GM12875 (cell line): ENCODE measurements at regions not wholly inside any gene's neighbourhood (a gene's known extent, or its start where the extent isn't known, plus 50 kb on each side); places are given as distances from the start of the nearest gene placed in this dataset.

Experiments used
- H3K4me3 ChIP-seq: one replicate; pipeline ENCODE4 v1.5.1; 2011; ENCODE audit warnings: low read depth, low read length, control low read depth
- TF ChIP-seq, protein P1 (sequence below): IDR thresholded peaks from 2 replicates; pipeline ENCODE4 v1.5.1; 2011; ENCODE audit warnings: low read depth, mild to moderate bottlenecking, control low read depth, inconsistent platforms, low read length, moderate library complexity, borderline replicate concordance; ENCODE audit not compliant: insufficient read depth

GRCh38 chrX:1084689-1085088 lies 127.8 kb downstream of the CRLF2 start:
- H3K4me3 ChIP-seq, result no peak overlapping the region
- TF ChIP-seq, protein P1, sequence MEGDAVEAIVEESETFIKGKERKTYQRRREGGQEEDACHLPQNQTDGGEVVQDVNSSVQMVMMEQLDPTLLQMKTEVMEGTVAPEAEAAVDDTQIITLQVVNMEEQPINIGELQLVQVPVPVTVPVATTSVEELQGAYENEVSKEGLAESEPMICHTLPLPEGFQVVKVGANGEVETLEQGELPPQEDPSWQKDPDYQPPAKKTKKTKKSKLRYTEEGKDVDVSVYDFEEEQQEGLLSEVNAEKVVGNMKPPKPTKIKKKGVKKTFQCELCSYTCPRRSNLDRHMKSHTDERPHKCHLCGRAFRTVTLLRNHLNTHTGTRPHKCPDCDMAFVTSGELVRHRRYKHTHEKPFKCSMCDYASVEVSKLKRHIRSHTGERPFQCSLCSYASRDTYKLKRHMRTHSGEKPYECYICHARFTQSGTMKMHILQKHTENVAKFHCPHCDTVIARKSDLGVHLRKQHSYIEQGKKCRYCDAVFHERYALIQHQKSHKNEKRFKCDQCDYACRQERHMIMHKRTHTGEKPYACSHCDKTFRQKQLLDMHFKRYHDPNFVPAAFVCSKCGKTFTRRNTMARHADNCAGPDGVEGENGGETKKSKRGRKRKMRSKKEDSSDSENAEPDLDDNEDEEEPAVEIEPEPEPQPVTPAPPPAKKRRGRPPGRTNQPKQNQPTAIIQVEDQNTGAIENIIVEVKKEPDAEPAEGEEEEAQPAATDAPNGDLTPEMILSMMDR, result no peak

- TF ChIP-seq, protein P1, result no peak
Observed at GRCh38 chrX:1076871-1077651, 135.4 kb downstream of the CRLF2 start.

DNA sequence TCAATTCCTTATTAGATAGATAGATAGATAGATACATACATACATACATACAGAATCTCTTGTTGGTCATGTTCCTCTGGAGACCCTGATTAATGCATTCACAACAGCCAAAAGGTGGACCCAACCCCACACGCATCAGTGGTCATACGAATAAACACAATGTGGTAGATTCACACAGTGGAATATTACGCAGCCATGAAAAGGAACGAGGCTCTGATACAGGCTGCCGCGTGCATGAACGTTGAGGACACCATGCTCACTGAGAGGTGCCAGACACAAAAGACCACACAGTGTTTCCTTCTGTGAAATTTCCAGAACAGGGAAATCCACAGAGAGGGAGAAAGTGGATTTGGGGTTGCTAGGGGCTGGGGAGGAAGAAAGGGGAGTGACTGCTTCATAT lies 136.7 kb downstream of the CRLF2 start:
- TF ChIP-seq, protein P1, result no peak
- no peak overlapping the region for H3K4me3 ChIP-seq

More at GRCh38 chrX:1076871-1077651, 135.4 kb downstream of the CRLF2 start:
- no peak overlapping the region for H3K4me3 ChIP-seq

DNA sequence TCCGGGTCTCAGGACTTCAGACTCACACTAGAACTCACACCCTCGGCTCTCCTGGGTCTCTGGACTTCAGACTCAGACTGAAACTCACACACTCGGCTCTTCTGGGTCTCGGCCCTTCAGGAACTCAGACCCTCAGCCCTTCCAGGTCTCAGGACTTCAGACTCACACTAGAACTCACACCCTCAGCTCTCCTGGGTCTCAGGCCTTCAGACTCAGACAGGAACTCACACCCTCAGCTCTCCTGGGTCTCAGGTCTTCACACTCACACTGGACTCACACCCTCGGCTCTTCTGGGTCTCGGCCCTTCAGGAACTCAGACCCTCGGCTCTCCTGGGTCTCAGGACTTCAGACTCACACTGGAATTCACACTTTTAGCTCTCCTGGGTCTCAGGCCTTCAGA lies 137.3 kb downstream of the CRLF2 start:
- TF ChIP-seq, protein P1, result no peak
- no peak overlapping the region for H3K4me3 ChIP-seq

- TF ChIP-seq, protein P1, result no peak
- no peak overlapping the region for H3K4me3 ChIP-seq
Observed at GRCh38 chrX:1074755-1075154, 137.7 kb downstream of the CRLF2 start.

DNA sequence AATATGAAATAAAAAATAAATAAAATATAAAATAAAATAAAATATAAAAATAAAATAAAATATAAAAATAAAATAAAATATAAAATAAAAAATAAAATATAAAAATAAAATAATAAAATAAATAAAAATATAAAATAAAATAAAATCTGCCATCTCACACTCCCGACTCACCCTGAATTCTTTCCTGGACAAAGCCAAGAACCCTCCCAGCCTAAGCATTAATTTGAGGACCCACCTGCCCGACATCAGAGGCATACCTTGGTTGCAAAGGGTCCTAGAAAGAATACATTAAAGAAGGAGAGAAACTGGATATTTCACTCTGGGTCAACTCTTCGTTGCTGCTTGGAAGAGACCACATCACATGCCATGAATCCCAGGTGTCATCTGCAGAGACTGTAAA lies 138.3 kb downstream of the CRLF2 start:
- TF ChIP-seq, protein P1, result no peak
- no peak overlapping the region for H3K4me3 ChIP-seq

DNA sequence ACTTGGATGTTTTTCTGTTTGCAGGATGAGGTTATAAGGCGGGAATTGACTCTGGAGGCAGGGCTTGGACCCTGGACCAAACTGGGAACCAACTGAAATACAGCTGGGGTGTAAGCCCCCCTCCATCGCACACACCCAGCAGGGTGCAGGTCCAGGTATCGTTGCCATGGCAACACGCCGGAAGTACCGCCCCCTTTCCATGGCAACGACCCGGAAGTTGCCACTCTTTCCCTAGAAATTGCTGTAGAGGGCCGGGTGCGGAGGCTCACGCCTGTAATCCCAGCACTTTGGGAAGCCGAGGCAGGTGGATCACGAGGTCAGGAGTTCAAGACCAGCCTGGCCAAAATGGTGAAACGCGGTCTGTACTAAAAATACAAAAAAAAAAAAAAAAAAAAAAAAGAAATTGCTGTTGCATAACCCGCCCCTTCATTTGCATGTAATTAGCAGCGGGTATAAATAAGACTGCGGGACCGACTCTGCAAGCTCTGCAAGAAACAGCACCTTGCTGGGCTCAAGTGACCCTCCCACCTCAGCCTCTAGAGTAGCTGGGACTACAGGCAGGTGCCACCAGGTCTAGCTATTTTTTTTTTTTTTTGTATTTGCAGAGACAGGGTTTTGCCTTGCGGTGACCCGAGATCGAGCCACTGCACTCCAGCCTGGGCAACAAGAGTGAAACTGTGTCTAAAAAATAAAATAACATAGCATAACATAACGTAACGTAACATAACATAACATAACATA lies 139.6 kb downstream of the CRLF2 start:
- no peak overlapping the region for H3K4me3 ChIP-seq
- TF ChIP-seq, protein P1, result no peak
